ENCODE measurements at regions not wholly inside any gene's neighbourhood (a gene's known extent, or its start where the extent isn't known, plus 50 kb on each side); places are given as distances from the start of the nearest gene placed in this dataset.

DNA sequence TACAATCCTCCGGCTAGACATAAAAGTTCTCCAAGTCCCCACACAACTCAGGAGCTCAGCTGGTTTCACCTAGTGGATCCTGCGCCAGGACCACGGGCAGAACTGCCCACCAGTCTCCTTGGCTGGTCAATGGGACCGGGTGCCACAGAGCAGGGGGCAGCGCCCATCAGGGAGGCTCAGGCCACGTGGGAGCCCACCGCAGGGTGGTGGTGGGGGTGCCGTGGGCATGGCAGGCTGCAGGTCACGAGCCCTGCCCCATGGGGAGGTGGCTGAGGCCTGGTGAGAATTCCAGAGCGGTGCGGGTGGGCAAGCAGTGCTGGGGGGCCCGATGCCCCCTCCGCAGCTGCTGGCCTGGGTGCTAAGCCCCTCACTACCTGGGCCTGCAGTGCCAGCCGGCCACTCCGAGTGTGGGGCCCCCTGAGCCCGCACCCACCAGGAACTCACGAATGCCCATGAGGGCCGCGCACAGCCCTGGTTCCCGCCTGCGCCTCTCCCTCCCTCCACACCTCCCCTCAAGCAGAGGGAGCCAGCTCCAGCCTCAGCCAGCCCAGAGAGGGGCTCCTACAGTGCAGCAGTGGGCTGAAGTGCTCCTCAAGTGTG lies 1091.9 kb upstream of the TENM4 start:
- TF ChIP-seq, protein P1, sequence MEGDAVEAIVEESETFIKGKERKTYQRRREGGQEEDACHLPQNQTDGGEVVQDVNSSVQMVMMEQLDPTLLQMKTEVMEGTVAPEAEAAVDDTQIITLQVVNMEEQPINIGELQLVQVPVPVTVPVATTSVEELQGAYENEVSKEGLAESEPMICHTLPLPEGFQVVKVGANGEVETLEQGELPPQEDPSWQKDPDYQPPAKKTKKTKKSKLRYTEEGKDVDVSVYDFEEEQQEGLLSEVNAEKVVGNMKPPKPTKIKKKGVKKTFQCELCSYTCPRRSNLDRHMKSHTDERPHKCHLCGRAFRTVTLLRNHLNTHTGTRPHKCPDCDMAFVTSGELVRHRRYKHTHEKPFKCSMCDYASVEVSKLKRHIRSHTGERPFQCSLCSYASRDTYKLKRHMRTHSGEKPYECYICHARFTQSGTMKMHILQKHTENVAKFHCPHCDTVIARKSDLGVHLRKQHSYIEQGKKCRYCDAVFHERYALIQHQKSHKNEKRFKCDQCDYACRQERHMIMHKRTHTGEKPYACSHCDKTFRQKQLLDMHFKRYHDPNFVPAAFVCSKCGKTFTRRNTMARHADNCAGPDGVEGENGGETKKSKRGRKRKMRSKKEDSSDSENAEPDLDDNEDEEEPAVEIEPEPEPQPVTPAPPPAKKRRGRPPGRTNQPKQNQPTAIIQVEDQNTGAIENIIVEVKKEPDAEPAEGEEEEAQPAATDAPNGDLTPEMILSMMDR (conservative IDR thresholded peaks at IDR 0.05; ENCODE audit: low read depth, low read length) = no peak
- no peak for TF ChIP-seq EZH2 (IDR thresholded peaks at IDR 0.05; ENCODE audit: low read length, unreplicated experiment)

Measured in PC-3 (cell line).